ENCODE measurements at regions not wholly inside any gene's neighbourhood (a gene's known extent, or its start where the extent isn't known, plus 50 kb on each side); places are given as distances from the start of the nearest gene placed in this dataset.

DNA sequence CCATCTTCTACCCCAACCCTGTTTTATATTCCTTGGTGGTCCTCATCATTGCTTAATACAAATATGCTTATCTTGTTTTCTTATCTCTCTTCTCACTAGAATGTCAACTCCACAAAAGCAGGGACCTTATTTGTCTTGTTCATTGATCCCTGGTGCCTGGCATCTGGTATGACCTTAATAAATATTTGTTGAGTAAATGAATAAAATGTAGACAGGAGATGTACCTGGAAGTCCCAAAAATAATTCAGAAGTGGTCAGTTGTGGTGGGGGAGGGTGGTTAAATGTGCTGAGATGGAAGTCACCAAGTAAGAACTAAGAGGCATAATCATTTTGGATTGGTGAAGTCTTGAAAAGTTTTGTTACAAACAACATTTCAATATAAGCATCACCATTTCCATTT lies 214.8 kb upstream of the MPPED2 start:
- H3K27me3 ChIP-seq (replicated peaks; ENCODE audit: insufficient read depth, low read length) = no peaks in the 10 kb centered on the region
- H3K79me2 ChIP-seq (ENCODE audit: low read length) = no peaks in the 10 kb centered on the region
- H3K4me3 ChIP-seq (ENCODE audit: low read length) = no peak overlapping the region
- no peaks in the 10 kb centered on the region for H4K20me1 ChIP-seq (ENCODE audit: insufficient read depth, low read length)
- TF ChIP-seq, protein P1, sequence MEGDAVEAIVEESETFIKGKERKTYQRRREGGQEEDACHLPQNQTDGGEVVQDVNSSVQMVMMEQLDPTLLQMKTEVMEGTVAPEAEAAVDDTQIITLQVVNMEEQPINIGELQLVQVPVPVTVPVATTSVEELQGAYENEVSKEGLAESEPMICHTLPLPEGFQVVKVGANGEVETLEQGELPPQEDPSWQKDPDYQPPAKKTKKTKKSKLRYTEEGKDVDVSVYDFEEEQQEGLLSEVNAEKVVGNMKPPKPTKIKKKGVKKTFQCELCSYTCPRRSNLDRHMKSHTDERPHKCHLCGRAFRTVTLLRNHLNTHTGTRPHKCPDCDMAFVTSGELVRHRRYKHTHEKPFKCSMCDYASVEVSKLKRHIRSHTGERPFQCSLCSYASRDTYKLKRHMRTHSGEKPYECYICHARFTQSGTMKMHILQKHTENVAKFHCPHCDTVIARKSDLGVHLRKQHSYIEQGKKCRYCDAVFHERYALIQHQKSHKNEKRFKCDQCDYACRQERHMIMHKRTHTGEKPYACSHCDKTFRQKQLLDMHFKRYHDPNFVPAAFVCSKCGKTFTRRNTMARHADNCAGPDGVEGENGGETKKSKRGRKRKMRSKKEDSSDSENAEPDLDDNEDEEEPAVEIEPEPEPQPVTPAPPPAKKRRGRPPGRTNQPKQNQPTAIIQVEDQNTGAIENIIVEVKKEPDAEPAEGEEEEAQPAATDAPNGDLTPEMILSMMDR (IDR thresholded peaks at IDR 0.05; ENCODE audit: low read length) = no peak
- TF ChIP-seq EZH2phosphoT487 (IDR thresholded peaks at IDR 0.05; ENCODE audit: low read length) (no peak), EZH2 (optimal IDR thresholded peaks at IDR 0.05; ENCODE audit: low read depth, low read length) (no peak)
- H3K4me2 ChIP-seq (ENCODE audit: low read depth, low read length) = no peak overlapping the region
- no peaks in the 10 kb centered on the region for H3K36me3 ChIP-seq (replicated peaks; ENCODE audit: insufficient read depth, low read length)
- no peaks in the 10 kb centered on the region for H3K9me2 ChIP-seq (replicated peaks; ENCODE audit: insufficient read depth, low read length)
- no peaks in the 10 kb centered on the region for H3K4me1 ChIP-seq (ENCODE audit: low read length)
- H3K27ac ChIP-seq (ENCODE audit: low read length) = no peak overlapping the region
- DNase-seq = no peak
- H2AFZ ChIP-seq (ENCODE audit: low read length) = no peak overlapping the region
- no peaks in the 10 kb centered on the region for H3K9me3 ChIP-seq (replicated peaks; ENCODE audit: insufficient read depth, low read length)
- no peaks in the 10 kb centered on the region for H3F3A ChIP-seq (ENCODE audit: insufficient read depth, low read length)
- H3K9ac ChIP-seq (ENCODE audit: low read length) = no peak overlapping the region

DNA sequence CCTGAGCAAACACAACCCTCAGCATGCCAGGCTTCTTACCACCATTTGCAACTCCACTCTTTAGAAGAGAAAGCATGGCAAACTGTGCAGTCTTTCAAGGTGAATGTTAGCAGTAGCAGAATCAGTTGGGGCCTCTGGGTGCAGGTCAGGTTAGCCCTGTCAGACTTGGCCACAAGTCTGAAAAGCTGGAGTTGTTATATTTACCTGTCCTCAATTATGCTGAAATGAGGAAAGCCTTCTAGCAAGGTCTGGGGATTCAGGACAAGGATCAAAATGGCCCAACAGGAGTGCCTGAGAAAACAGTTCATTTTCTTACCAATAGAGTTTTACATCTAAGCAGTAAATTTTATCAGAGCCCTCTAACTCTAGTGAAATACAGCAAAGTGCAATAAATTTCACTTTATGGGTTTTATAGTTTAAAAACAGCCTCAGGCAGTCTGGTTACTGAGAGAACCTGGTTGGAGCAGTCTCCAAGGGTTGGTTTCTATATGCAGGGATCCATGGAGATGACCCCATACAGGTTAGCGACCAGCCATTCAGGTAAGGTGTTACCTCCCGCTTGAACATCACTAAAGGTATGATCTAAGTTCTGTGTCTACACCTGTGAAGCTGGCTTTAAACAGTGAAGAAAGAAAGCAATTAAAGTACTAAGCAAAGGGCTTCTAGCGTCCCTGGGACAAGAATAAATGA lies 212.5 kb upstream of the MPPED2 start:
- H3K9me3 ChIP-seq (replicated peaks; ENCODE audit: insufficient read depth, low read length) = no peaks in the 10 kb centered on the region
- H3K4me2 ChIP-seq (ENCODE audit: low read depth, low read length) = no peak overlapping the region
- H3K27ac ChIP-seq (ENCODE audit: low read length) = no peak overlapping the region
- no peaks in the 10 kb centered on the region for H3K27me3 ChIP-seq (replicated peaks; ENCODE audit: insufficient read depth, low read length)
- no peaks in the 10 kb centered on the region for H3F3A ChIP-seq (ENCODE audit: insufficient read depth, low read length)
- no peaks in the 10 kb centered on the region for H4K20me1 ChIP-seq (ENCODE audit: insufficient read depth, low read length)
- H3K36me3 ChIP-seq (replicated peaks; ENCODE audit: insufficient read depth, low read length) = no peaks in the 10 kb centered on the region
- no peaks in the 10 kb centered on the region for H3K79me2 ChIP-seq (ENCODE audit: low read length)
- no peaks in the 10 kb centered on the region for H3K9me2 ChIP-seq (replicated peaks; ENCODE audit: insufficient read depth, low read length)
- no peak overlapping the region for H2AFZ ChIP-seq (ENCODE audit: low read length)
- H3K9ac ChIP-seq (ENCODE audit: low read length) = no peak overlapping the region
- H3K4me3 ChIP-seq (ENCODE audit: low read length) = no peak overlapping the region
- TF ChIP-seq, protein P1 (IDR thresholded peaks at IDR 0.05; ENCODE audit: low read length) = no peak
- no peak for TF ChIP-seq EZH2phosphoT487 (IDR thresholded peaks at IDR 0.05; ENCODE audit: low read length)
- no peak for TF ChIP-seq EZH2 (optimal IDR thresholded peaks at IDR 0.05; ENCODE audit: low read depth, low read length)
- DNase-seq = no peak
- no peaks in the 10 kb centered on the region for H3K4me1 ChIP-seq (ENCODE audit: low read length)

DNA sequence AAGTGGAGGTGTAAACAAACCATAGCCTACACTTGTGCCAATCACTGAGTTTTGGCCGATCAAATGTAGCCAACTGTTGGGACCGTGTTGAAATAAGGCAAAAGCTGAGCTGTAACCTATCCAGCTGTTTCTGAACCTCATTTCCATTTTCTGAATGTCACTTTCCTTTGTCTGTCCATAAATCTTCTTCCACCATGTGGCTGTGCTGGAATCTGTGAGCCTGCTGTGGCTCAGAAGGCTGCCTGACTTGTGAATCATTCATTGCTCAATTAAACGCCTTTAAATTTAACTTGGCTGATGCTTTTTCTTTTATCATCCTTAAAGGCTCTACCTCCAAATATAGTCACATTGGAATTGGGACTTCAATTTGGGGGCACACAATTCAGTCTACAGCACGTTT lies 203.1 kb upstream of the MPPED2 start:
- Histone ChIP-seq H3K79me2 (ENCODE audit: low read length) (no peaks in the 10 kb centered on the region), H2AFZ (ENCODE audit: low read length) (no peak overlapping the region), H3K9ac (ENCODE audit: low read length) (no peak overlapping the region), H3K4me1 (ENCODE audit: low read length) (no peaks in the 10 kb centered on the region), H3K27ac (ENCODE audit: low read length) (no peak overlapping the region), H3K36me3 (replicated peaks; ENCODE audit: insufficient read depth, low read length) (no peaks in the 10 kb centered on the region), H3K9me3 (replicated peaks; ENCODE audit: insufficient read depth, low read length) (no peaks in the 10 kb centered on the region), H3F3A (ENCODE audit: insufficient read depth, low read length) (no peaks in the 10 kb centered on the region), H3K4me2 (ENCODE audit: low read depth, low read length) (no peak overlapping the region), H4K20me1 (ENCODE audit: insufficient read depth, low read length) (no peaks in the 10 kb centered on the region), H3K4me3 (ENCODE audit: low read length) (no peak overlapping the region), H3K9me2 (replicated peaks; ENCODE audit: insufficient read depth, low read length) (no peaks in the 10 kb centered on the region), H3K27me3 (replicated peaks; ENCODE audit: insufficient read depth, low read length) (no peaks in the 10 kb centered on the region)
- no peak for DNase-seq
- TF ChIP-seq EZH2phosphoT487 (IDR thresholded peaks at IDR 0.05; ENCODE audit: low read length) (no peak), EZH2 (optimal IDR thresholded peaks at IDR 0.05; ENCODE audit: low read depth, low read length) (no peak)
- TF ChIP-seq, protein P1 (IDR thresholded peaks at IDR 0.05; ENCODE audit: low read length) = no peak

Data from MM.1S (cell line).